ENCODE measurements at regions not wholly inside any gene's neighbourhood (a gene's known extent, or its start where the extent isn't known, plus 50 kb on each side); places are given as distances from the start of the nearest gene placed in this dataset.

- Histone ChIP-seq H4K20me1 (ENCODE audit: control insufficient read depth, insufficient read depth) (no peaks in the 10 kb centered on the region), H3K79me2 (ENCODE audit: control insufficient read depth, insufficient read depth, low read length) (no peaks in the 10 kb centered on the region), H3K27ac (ENCODE audit: control insufficient read depth, insufficient read depth) (no peak overlapping the region), H3K4me2 (ENCODE audit: control insufficient read depth, insufficient read depth) (no peak overlapping the region), H3K9ac (ENCODE audit: control insufficient read depth, insufficient read depth, low read length) (no peak overlapping the region), H3K9me3 (replicated peaks; ENCODE audit: control insufficient read depth, insufficient read depth, low read length) (no peaks in the 10 kb centered on the region), H3K4me3 (no peak overlapping the region), H2AFZ (ENCODE audit: control insufficient read depth, low read depth, low read length) (no peak overlapping the region), H3K4me1 (ENCODE audit: control insufficient read depth, insufficient read depth, low read length) (peaks cover 10% of the 10 kb centered on the region), H3K27me3 (replicated peaks in 1 of 2; ENCODE audit: control insufficient read depth in 2 of 2, insufficient read depth in 2 of 2, low read length in 1 of 2) (no peaks in the 10 kb centered on the region), H3K36me3 (ENCODE audit: control insufficient read depth in 2 of 2, insufficient read depth in 2 of 2, low read length in 1 of 2) (no peaks in the 10 kb centered on the region)
- 94% methylated on average over 2 of the region's 2 CpGs for WGBS (ENCODE audit: insufficient coverage, insufficient replicate concordance, low lambda C conversion rate, missing lambda C conversion rate)
- ATAC-seq: no peak
- RAD21 ChIA-PET (ENCODE audit: unreplicated experiment): no interaction called here
- intact Hi-C loops (cut with micrococcal nuclease; ENCODE audit: unreplicated experiment) (loop anchor here (2.0 kb wide), 1 partner anchor 62 kb away; no protein-coding TSS in a partner anchor), in situ Hi-C loops (cut with MboI) (no loop called here)
- no TSS peak for BruUV-seq (replicated peaks)
- POLR2A ChIA-PET: no interaction called here
- FAIRE-seq: no peak
- CTCF ChIA-PET: no interaction called here
- SMC1A ChIA-PET (ENCODE audit: uncharacterized antibody, unreplicated experiment): interaction anchor here (0.6 to 1.0 kb wide), 3 partner anchors 22 to 56 kb away, joined by 3 to 7 read pairs (median 3); no protein-coding TSS in a partner anchor
- DNase-seq (ENCODE audit: low read depth, low spot score): no peak
- no peak for TF ChIP-seq KDM1A (IDR thresholded peaks at IDR 0.05; ENCODE audit: borderline replicate concordance)
- no peak for TF ChIP-seq POLR2AphosphoS5 (IDR thresholded peaks at IDR 0.05; ENCODE audit: low read length)
- no peak for TF ChIP-seq MTA3 (IDR thresholded peaks at IDR 0.05; ENCODE audit: borderline replicate concordance, low read length)
- TF ChIP-seq ASH2L (IDR thresholded peaks at IDR 0.05; ENCODE audit: borderline replicate concordance, low read depth): no peak
- TF ChIP-seq TARDBP (IDR thresholded peaks at IDR 0.05; ENCODE audit: borderline replicate concordance): no peak
- no peak for TF ChIP-seq CEBPB (IDR thresholded peaks at IDR 0.05; ENCODE audit: borderline replicate concordance in 1 of 2, low read depth in 2 of 2, low read length in 2 of 2)
- no peak for TF ChIP-seq ELK1 (IDR thresholded peaks at IDR 0.05; ENCODE audit: low read depth, low read length)
- TF ChIP-seq RFX5 (IDR thresholded peaks at IDR 0.05; ENCODE audit: low read depth, low read length): no peak
- no peak for TF ChIP-seq PRDM15 (CRISPR knock-in tag; IDR thresholded peaks at IDR 0.05)
- TF ChIP-seq ATF7 (IDR thresholded peaks at IDR 0.05; ENCODE audit: low read depth): no peak
- no peak for TF ChIP-seq GABPA (IDR thresholded peaks at IDR 0.05; ENCODE audit: low read depth)
- TF ChIP-seq BRCA1 (IDR thresholded peaks at IDR 0.05; ENCODE audit: low read depth, low read length): no peak
- TF ChIP-seq CBX3 (IDR thresholded peaks at IDR 0.05; ENCODE audit: borderline replicate concordance, low read depth): no peak
- no peak for TF ChIP-seq STAT3 (IDR thresholded peaks at IDR 0.05; ENCODE audit: low read depth, low read length)
- TF ChIP-seq NKRF (conservative IDR thresholded peaks at IDR 0.05): no peak
- TF ChIP-seq NFYB (IDR thresholded peaks at IDR 0.05; ENCODE audit: insufficient read depth, low read depth, low read length): no peak
- no peak for TF ChIP-seq KAT2A (conservative IDR thresholded peaks at IDR 0.05; ENCODE audit: control insufficient read depth, low read depth, low read length)
These were observed 261.7 kb upstream of the FOXN3 start for GRCh38 chr14:89678768-89679167.

Data from GM12878 (cell line).